K562 (cell line): ENCODE measurements at regions not wholly inside any gene's neighbourhood (a gene's known extent, or its start where the extent isn't known, plus 50 kb on each side); places are given as distances from the start of the nearest gene placed in this dataset.

ENCODE experiments used
- ATAC-seq: fragments of 200-7000 bp; cut with Tn5 transposase; 3 replicates; pipeline ENCODE4 v1.9.1; 2020; ENCODE audit warnings: moderate library complexity
- BruUV-seq: library from RNA; stranded (reverse); fragments of 400-500 nt; replicated peaks from 2 replicates; lab custom pipeline; 2021; lab: Mats Ljungman, UMichigan
- CTCF ChIA-PET: fragments of 300-600 bp; formaldehyde crosslinking; extraction: SDS; loops from one replicate; lab custom pipeline; 2021; ENCODE audit warnings: low intra/inter-chr PET ratio; lab: Yijun Ruan, JAX
- POLR2A ChIA-PET: fragments of 300-600, 350-650 bp; sonication (Branson Sonifier 250); formaldehyde crosslinking; extraction: SDS; loops from one replicate; lab custom pipeline; 2021; ENCODE audit warnings: antibody characterized with exemption, inconsistent platforms; lab: Yijun Ruan, JAX
- DNase-seq, 4 experiments: peaks; one replicate each; pipeline versions ENCODE4 v3.0.0 to v3.0.0-alpha.2; 2011 to 2018; ENCODE audit warnings: low spot score in 3 of 4, mixed read lengths in 3 of 4; ENCODE audit errors: extremely low read depth in 1 of 4
- FAIRE-seq: peaks from 2 replicates; lab custom pipeline; 2011; peaks lifted over from hg19 to GRCh38; lab: Jason Lieb, UNC
- H2AFZ ChIP-seq: 2 replicates; pipeline ENCODE4 v1.6.0; 2011; ENCODE audit warnings: low read depth, low read length, control low read depth, inconsistent platforms
- H3K27ac ChIP-seq: fragments of 200-600 bp; 3 replicates; pipeline ENCODE4 v1.8.0; 2011; ENCODE audit warnings: low read depth, mild to moderate bottlenecking, control low read depth, inconsistent platforms, low read length, moderate library complexity, mixed read lengths; ENCODE audit errors: extremely low read depth
- H3K27me3 ChIP-seq, 2 experiments: fragments of 300-600 bp in 1 of 2; 2 replicates in 1 of 2; 3 replicates in 1 of 2; pipeline versions ENCODE4 v1.6.0 to v1.8.0; 2011; ENCODE audit warnings: inconsistent platforms in 2 of 2, low read length in 2 of 2, mild to moderate bottlenecking in 1 of 2, mixed read lengths in 1 of 2, moderate library complexity in 1 of 2; ENCODE audit not compliant: control insufficient read depth in 2 of 2, insufficient read depth in 2 of 2
- H3K36me3 ChIP-seq: fragments of 300-600 bp; 3 replicates; pipeline ENCODE4 v1.8.0; 2011; ENCODE audit warnings: mild to moderate bottlenecking, low read length, inconsistent platforms; ENCODE audit not compliant: control insufficient read depth, insufficient read depth
- H3K4me1 ChIP-seq, 2 experiments: fragments of 200-600 bp in 1 of 2; replicated peaks in 1 of 2; 2 replicates in 1 of 2; 3 replicates in 1 of 2; pipeline versions ENCODE4 v1.5.1 to v1.8.0; 2011; ENCODE audit warnings: inconsistent platforms in 2 of 2, low read length in 2 of 2, mild to moderate bottlenecking in 1 of 2, mixed read lengths in 1 of 2, moderate library complexity in 1 of 2; ENCODE audit not compliant: control insufficient read depth in 2 of 2, insufficient read depth in 2 of 2
- H3K4me2 ChIP-seq: 2 replicates; pipeline ENCODE4 v1.6.1; 2011; ENCODE audit warnings: low read length, control low read depth, inconsistent platforms, mixed read lengths; ENCODE audit not compliant: insufficient read depth
- H3K4me3 ChIP-seq: fragments of 200-600 bp; sonication (generic), shearing (Covaris generic); 2 replicates; pipeline ENCODE4 v1.5.1; 2016; ENCODE audit warnings: control low read depth, inconsistent platforms
- H3K79me2 ChIP-seq: fragments of 200-600 bp; 3 replicates; pipeline ENCODE4 v1.8.0; 2011; ENCODE audit warnings: low read length, inconsistent platforms; ENCODE audit not compliant: control insufficient read depth, insufficient read depth
- H3K9ac ChIP-seq, 2 experiments: 2 replicates each; pipeline versions ENCODE4 v1.6.0 to v1.6.1; 2011; ENCODE audit warnings: low read depth in 2 of 2, low read length in 2 of 2, control low read depth in 1 of 2, inconsistent platforms in 1 of 2, mild to moderate bottlenecking in 1 of 2, mixed read lengths in 1 of 2; ENCODE audit not compliant: insufficient read depth in 1 of 2
- H3K9me1 ChIP-seq: one replicate; pipeline ENCODE4 v1.6.0; 2011; ENCODE audit warnings: inconsistent platforms, mild to moderate bottlenecking, low read length, moderate library complexity; ENCODE audit not compliant: control insufficient read depth, insufficient read depth
- H3K9me3 ChIP-seq: replicated peaks from 2 replicates; pipeline ENCODE4 v1.5.1; 2011; ENCODE audit warnings: low read depth, low read length, inconsistent platforms; ENCODE audit not compliant: control insufficient read depth, insufficient read depth
- H4K20me1 ChIP-seq: replicated peaks from 2 replicates; pipeline ENCODE4 v1.6.1; 2011; ENCODE audit warnings: low read length, inconsistent platforms, mixed read lengths; ENCODE audit not compliant: control insufficient read depth, insufficient read depth
- EP400 ChIP-seq: fragments of 450-650 bp; IDR thresholded peaks from 2 replicates; pipeline ENCODE4 v1.6.1; 2017; ENCODE audit warnings: antibody characterized with exemption, mild to moderate bottlenecking, moderate library complexity
- FUS ChIP-seq: fragments of 200-400 bp; formaldehyde crosslinking; optimal IDR thresholded peaks from 2 replicates; pipeline ENCODE3; 2017; ENCODE audit warnings: low read depth, low read length
- HSF4 ChIP-seq: fragments of 250-450 bp; sonication (Bioruptor Pico); IDR thresholded peaks from 2 replicates; pipeline ENCODE4 v2.1.2; 2022; ENCODE audit warnings: mild to moderate bottlenecking, moderate library complexity, borderline replicate concordance
- JUN ChIP-seq, 2 experiments: sonication (generic) in 1 of 2; formaldehyde crosslinking in 1 of 2; IDR thresholded peaks; 2 replicates each; pipeline versions ENCODE4 v1.6.1 to v1.8.0; 2012 to 2022; ENCODE audit warnings: borderline replicate concordance in 2 of 2, mild to moderate bottlenecking in 2 of 2, improper control_type of control experiment in 1 of 2, low read depth in 1 of 2, low read length in 1 of 2, missing genetic modification reagents in 1 of 2
- KHSRP ChIP-seq: fragments of 450-650 bp; IDR thresholded peaks from 2 replicates; pipeline ENCODE4 v1.6.1; 2017
- MAFK ChIP-seq: IDR thresholded peaks from 2 replicates; pipeline ENCODE4 v1.6.1; 2011; ENCODE audit warnings: low read length, improper control_type of control experiment
- MCM7 ChIP-seq, 2 experiments: fragments of 450-650 bp; IDR thresholded peaks; 2 replicates each; pipeline ENCODE4 v1.6.1; 2016 to 2018
- PHF20 ChIP-seq: fragments of 450-650 bp; IDR thresholded peaks from 2 replicates; pipeline ENCODE4 v1.6.1; 2018; ENCODE audit not compliant: partially characterized antibody
- POU5F1 ChIP-seq: fragments of 150-350 bp; IDR thresholded peaks from 2 replicates; pipeline ENCODE4 v1.6.1; 2014; ENCODE audit warnings: borderline replicate concordance, low read length, low read depth, mild to moderate bottlenecking; ENCODE audit not compliant: partially characterized antibody
- PRDM10 ChIP-seq: fragments of 450-650 bp; IDR thresholded peaks from 2 replicates; pipeline ENCODE4 v1.6.1; 2018; ENCODE audit not compliant: partially characterized antibody
- RAD51 ChIP-seq: fragments of 450-650 bp; IDR thresholded peaks from 2 replicates; pipeline ENCODE4 v1.7.1; 2016; ENCODE audit warnings: low read depth, mild to moderate bottlenecking, borderline replicate concordance
- RHOXF2B ChIP-seq: fragments of 250-450 bp; sonication (Bioruptor Pico); conservative IDR thresholded peaks from 2 replicates; pipeline ENCODE4 v1.5.1; 2021
- SAFB ChIP-seq: fragments of 200-400 bp; formaldehyde crosslinking; IDR thresholded peaks from 2 replicates; pipeline ENCODE4 v1.6.1; 2017; ENCODE audit warnings: low read depth, low read length, borderline replicate concordance
- SRSF3 ChIP-seq: fragments of 200-400 bp; formaldehyde crosslinking; IDR thresholded peaks from 2 replicates; pipeline ENCODE4 v1.6.1; 2016; ENCODE audit warnings: mild to moderate bottlenecking, low read length, moderate library complexity; ENCODE audit not compliant: insufficient read depth
- STAG1 ChIP-seq: sonication (generic); formaldehyde crosslinking; IDR thresholded peaks from 2 replicates; pipeline ENCODE4 v1.5.0; 2020; ENCODE audit warnings: missing genetic modification reagents, borderline replicate concordance
- XRCC4 ChIP-seq: IDR thresholded peaks from one replicate; pipeline ENCODE4 v1.6.1; 2011; ENCODE audit not compliant: insufficient read depth, insufficient read length; ENCODE audit errors: extremely low read depth
- ZNF184 ChIP-seq: sonication (generic); formaldehyde crosslinking; IDR thresholded peaks from 2 replicates; pipeline ENCODE4 v1.5.0; 2020; ENCODE audit warnings: missing genetic modification reagents
- ZNF217 ChIP-seq: sonication (generic); formaldehyde crosslinking; IDR thresholded peaks from 2 replicates; pipeline ENCODE4 v1.8.0; 2022; ENCODE audit warnings: mild to moderate bottlenecking, missing genetic modification reagents
- ZNF589 ChIP-seq: fragments of 200-800 bp; sonication (Bioruptor generic); IDR thresholded peaks from 2 replicates; pipeline ENCODE4 v1.6.1; 2016; ENCODE audit warnings: low read depth, missing genetic modification characterization, missing compliant biosample characterization
- ZNF778 ChIP-seq: fragments of 450-650 bp; formaldehyde crosslinking; IDR thresholded peaks from 2 replicates; pipeline ENCODE4 v1.4.0; 2020; ENCODE audit warnings: mild to moderate bottlenecking, moderate library complexity
- WGBS: fragments of 100-300 bp; shearing (Covaris generic); methylation state at CpG from one replicate; pipeline ENCODE4 v1.1.6; 2016; ENCODE audit warnings: low coverage, mixed read lengths; ENCODE audit not compliant: insufficient coverage; ENCODE audit errors: missing lambda C conversion rate; 5-methylcytosine and 5-hydroxymethylcytosine counted together
- in situ Hi-C: fragments of 300-500 bp; cut with MboI; formaldehyde crosslinking; loops from 4 replicates; pipeline ENCODE4 v1.15.0; 2018; ENCODE audit warnings: inconsistent platforms, mixed read lengths
- intact Hi-C: fragments of 100-400 bp; cut with micrococcal nuclease; formaldehyde crosslinking; loops from 2 replicates; pipeline ENCODE4 v1.14.2; 2022

- no peaks in the 10 kb centered on the region for H3K9me1 ChIP-seq
- TF ChIP-seq HSF4 (CRISPR knock-in tag): no peak
- no peak for TF ChIP-seq MCM7 (IDR thresholded peaks at IDR 0.05)
- no peak for TF ChIP-seq PRDM10
- TF ChIP-seq ZNF778 (CRISPR knock-in tag): no peak
- TF ChIP-seq ZNF589 (CRISPR knock-in tag): no peak
- no peak for TF ChIP-seq POU5F1
- TF ChIP-seq ZNF184: no peak
- no peak for TF ChIP-seq SAFB
- no peak for TF ChIP-seq ZNF217 (CRISPR knock-in tag)
- TF ChIP-seq FUS: no peak
- no peak for TF ChIP-seq MAFK
- no peak for TF ChIP-seq SRSF3
- no peak for TF ChIP-seq EP400
- TF ChIP-seq RAD51: no peak
- TF ChIP-seq XRCC4: no peak
- no peak for TF ChIP-seq JUN (IDR thresholded peaks at IDR 0.05; ENCODE audit: borderline replicate concordance, low read depth, low read length)
- no peak for TF ChIP-seq JUN (CRISPR knock-in tag; IDR thresholded peaks at IDR 0.05; ENCODE audit: borderline replicate concordance)
- no peak for TF ChIP-seq PHF20
- TF ChIP-seq STAG1 (CRISPR knock-in tag): no peak
- no peak for TF ChIP-seq RHOXF2B (CRISPR knock-in tag)
- no peak for TF ChIP-seq KHSRP
- intact Hi-C loops (no loop called here), in situ Hi-C loops (no loop called here)
- no peak overlapping the region for H3K27ac ChIP-seq
- no peaks in the 10 kb centered on the region for H3K36me3 ChIP-seq
- no peak overlapping the region for H3K4me3 ChIP-seq
- H2AFZ ChIP-seq: no peak overlapping the region
- ATAC-seq (no peak), DNase-seq (no peak), FAIRE-seq (no peak)
- H4K20me1 ChIP-seq: no peaks in the 10 kb centered on the region
- no TSS peak for BruUV-seq
- H3K27me3 ChIP-seq: no peaks in the 10 kb centered on the region
- 0% methylated on average over 1 of the region's 1 CpG for WGBS
- no peak overlapping the region for H3K4me2 ChIP-seq
- no peaks in the 10 kb centered on the region for H3K79me2 ChIP-seq
- no peaks in the 10 kb centered on the region for H3K4me1 ChIP-seq
- ChIA-PET CTCF (no interaction called here), POLR2A (no interaction called here)
- H3K9me3 ChIP-seq: no peaks in the 10 kb centered on the region
- no peak overlapping the region for H3K9ac ChIP-seq
Measured at GRCh38 chr4:159922119-159922518, 819.2 kb downstream of the RAPGEF2 start.
